Erythroblast (primary cell): ENCODE measurements at regions not wholly inside any gene's neighbourhood (a gene's known extent, or its start where the extent isn't known, plus 50 kb on each side); places are given as distances from the start of the nearest gene placed in this dataset.

Experiments used
- GATA1 ChIP-seq: IDR thresholded peaks from 2 replicates; pipeline ENCODE4 v1.6.1; 2011; ENCODE audit warnings: low read depth, mild to moderate bottlenecking, control low read depth, low read length, moderate library complexity
- POLR2A ChIP-seq: IDR thresholded peaks from 2 replicates; pipeline ENCODE4 v1.6.1; 2011; ENCODE audit warnings: mild to moderate bottlenecking, low read length

GRCh38 chr12:107495604-107496003, 190.0 kb upstream of the PWP1 start:
- TF ChIP-seq POLR2A (no peak), GATA1 (no peak)
